ENCODE measurements at regions not wholly inside any gene's neighbourhood (a gene's known extent, or its start where the extent isn't known, plus 50 kb on each side); places are given as distances from the start of the nearest gene placed in this dataset.

DNA sequence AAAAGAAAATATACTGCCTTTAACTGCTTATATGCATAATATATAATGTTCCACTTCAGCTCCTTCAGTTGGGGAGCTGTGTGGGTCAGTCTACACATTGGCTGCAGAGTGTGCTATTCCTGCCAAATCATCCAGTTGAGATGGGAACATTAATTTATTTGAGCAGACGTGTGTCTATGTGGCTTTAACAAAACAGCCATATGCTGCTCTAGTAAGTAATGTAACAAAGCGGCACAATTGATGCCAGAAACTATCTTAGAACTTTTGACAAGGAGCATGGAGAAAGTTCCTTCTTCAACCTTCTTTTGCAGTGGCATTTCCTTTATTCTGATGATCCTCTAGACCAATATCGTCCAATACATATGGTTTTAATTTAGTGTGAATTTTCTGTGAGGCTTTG, 285.9 kb upstream of the C1orf87 start:
- no peaks in the 10 kb centered on the region for H3K36me3 ChIP-seq (ENCODE audit: control insufficient read depth in 2 of 3, insufficient read depth in 3 of 3, low read length in 3 of 3)
- intact Hi-C loops (cut with DNase I): no loop called here
- no peak overlapping the region for H3K9ac ChIP-seq (ENCODE audit: low read length in 3 of 3)
- no peaks in the 10 kb centered on the region for H3K27me3 ChIP-seq (ENCODE audit: control insufficient read depth, insufficient read depth, low read length)
- H3K4me3 ChIP-seq (ENCODE audit: low read length in 3 of 3): no peak overlapping the region
- TF ChIP-seq, protein P1, sequence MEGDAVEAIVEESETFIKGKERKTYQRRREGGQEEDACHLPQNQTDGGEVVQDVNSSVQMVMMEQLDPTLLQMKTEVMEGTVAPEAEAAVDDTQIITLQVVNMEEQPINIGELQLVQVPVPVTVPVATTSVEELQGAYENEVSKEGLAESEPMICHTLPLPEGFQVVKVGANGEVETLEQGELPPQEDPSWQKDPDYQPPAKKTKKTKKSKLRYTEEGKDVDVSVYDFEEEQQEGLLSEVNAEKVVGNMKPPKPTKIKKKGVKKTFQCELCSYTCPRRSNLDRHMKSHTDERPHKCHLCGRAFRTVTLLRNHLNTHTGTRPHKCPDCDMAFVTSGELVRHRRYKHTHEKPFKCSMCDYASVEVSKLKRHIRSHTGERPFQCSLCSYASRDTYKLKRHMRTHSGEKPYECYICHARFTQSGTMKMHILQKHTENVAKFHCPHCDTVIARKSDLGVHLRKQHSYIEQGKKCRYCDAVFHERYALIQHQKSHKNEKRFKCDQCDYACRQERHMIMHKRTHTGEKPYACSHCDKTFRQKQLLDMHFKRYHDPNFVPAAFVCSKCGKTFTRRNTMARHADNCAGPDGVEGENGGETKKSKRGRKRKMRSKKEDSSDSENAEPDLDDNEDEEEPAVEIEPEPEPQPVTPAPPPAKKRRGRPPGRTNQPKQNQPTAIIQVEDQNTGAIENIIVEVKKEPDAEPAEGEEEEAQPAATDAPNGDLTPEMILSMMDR (IDR thresholded peaks at IDR 0.05; ENCODE audit: borderline replicate concordance, extremely low read depth, insufficient read depth): no peak
- no peaks in the 10 kb centered on the region for H3K4me1 ChIP-seq (ENCODE audit: control insufficient read depth in 2 of 3, insufficient read depth in 2 of 3, low read depth in 1 of 3, low read length in 3 of 3)
- DNase-seq (no peak), FAIRE-seq (no peak)
- H3K27ac ChIP-seq (ENCODE audit: low read depth in 2 of 2, low read length in 2 of 2): no peak overlapping the region
- H3K9me3 ChIP-seq (ENCODE audit: control insufficient read depth in 2 of 3, insufficient read depth in 1 of 3, low read length in 3 of 3): no peaks in the 10 kb centered on the region

GRCh38 chr1:60350531-60350930, 277.0 kb upstream of the C1orf87 start:
- H3K9me3 ChIP-seq (ENCODE audit: control insufficient read depth in 2 of 3, insufficient read depth in 1 of 3, low read length in 3 of 3): no peaks in the 10 kb centered on the region
- FAIRE-seq (no peak), DNase-seq (no peak)
- H3K4me1 ChIP-seq (ENCODE audit: control insufficient read depth in 2 of 3, insufficient read depth in 2 of 3, low read depth in 1 of 3, low read length in 3 of 3): no peaks in the 10 kb centered on the region
- H3K27ac ChIP-seq (ENCODE audit: low read depth in 2 of 2, low read length in 2 of 2): no peak overlapping the region
- H3K9ac ChIP-seq (ENCODE audit: low read length in 3 of 3): no peak overlapping the region
- no peak overlapping the region for H3K4me3 ChIP-seq (ENCODE audit: low read length in 3 of 3)
- intact Hi-C loops (cut with DNase I): no loop called here
- H3K36me3 ChIP-seq (ENCODE audit: control insufficient read depth in 2 of 3, insufficient read depth in 3 of 3, low read length in 3 of 3): no peaks in the 10 kb centered on the region
- H3K27me3 ChIP-seq (ENCODE audit: control insufficient read depth, insufficient read depth, low read length): no peaks in the 10 kb centered on the region
- TF ChIP-seq, protein P1 (IDR thresholded peaks at IDR 0.05; ENCODE audit: borderline replicate concordance, extremely low read depth, insufficient read depth): no peak

DNA sequence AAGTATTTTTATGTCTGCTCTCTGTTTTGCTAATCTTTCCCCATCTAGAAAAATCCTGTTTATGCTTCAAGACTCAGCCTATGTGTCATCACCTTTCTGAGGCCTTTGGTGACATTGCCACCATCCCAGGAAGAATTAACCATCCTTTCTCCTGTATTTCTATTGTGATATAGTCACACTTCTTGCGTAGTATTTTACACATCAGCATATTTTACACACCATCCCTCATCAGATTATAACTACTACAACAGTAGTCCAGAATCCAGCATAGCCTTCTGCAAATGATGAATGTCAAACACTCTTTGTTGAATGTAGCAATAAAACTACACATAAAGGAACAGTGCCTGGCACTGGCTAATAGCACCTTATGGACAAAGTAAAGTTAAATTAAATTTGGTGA, 275.3 kb upstream of the C1orf87 start:
- H3K27ac ChIP-seq (ENCODE audit: low read depth in 2 of 2, low read length in 2 of 2): no peak overlapping the region
- H3K27me3 ChIP-seq (ENCODE audit: control insufficient read depth, insufficient read depth, low read length): no peaks in the 10 kb centered on the region
- no peak for DNase-seq
- no peak overlapping the region for H3K4me3 ChIP-seq (ENCODE audit: low read length in 3 of 3)
- H3K4me1 ChIP-seq (ENCODE audit: control insufficient read depth in 2 of 3, insufficient read depth in 2 of 3, low read depth in 1 of 3, low read length in 3 of 3): no peaks in the 10 kb centered on the region
- H3K9me3 ChIP-seq (ENCODE audit: control insufficient read depth in 2 of 3, insufficient read depth in 1 of 3, low read length in 3 of 3): no peaks in the 10 kb centered on the region
- H3K9ac ChIP-seq (ENCODE audit: low read length in 3 of 3): no peak overlapping the region
- FAIRE-seq: no peak
- no peaks in the 10 kb centered on the region for H3K36me3 ChIP-seq (ENCODE audit: control insufficient read depth in 2 of 3, insufficient read depth in 3 of 3, low read length in 3 of 3)
- intact Hi-C loops (cut with DNase I): no loop called here
- TF ChIP-seq, protein P1 (IDR thresholded peaks at IDR 0.05; ENCODE audit: borderline replicate concordance, extremely low read depth, insufficient read depth): no peak

DNA sequence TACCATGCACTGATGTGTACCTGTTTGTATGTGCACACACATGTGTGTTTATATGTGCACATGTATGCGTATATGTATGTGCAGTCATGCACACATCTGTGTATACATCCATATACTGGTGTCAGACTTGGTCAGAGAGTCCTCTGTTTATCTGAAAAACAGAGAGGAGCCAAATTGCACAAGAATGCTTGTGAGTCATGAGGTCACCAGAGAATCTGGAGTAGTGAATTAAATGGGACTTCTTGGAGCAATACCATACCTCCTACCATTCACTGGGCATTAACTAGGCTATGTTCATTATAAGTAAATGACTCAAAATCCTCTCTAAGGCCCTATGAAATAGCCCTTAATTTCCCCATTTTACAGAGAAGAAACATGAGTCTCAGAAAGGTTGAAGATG, 272.1 kb upstream of the C1orf87 start:
- no peak overlapping the region for H3K4me3 ChIP-seq (ENCODE audit: low read length in 3 of 3)
- H3K36me3 ChIP-seq (ENCODE audit: control insufficient read depth in 2 of 3, insufficient read depth in 3 of 3, low read length in 3 of 3): no peaks in the 10 kb centered on the region
- no peaks in the 10 kb centered on the region for H3K27me3 ChIP-seq (ENCODE audit: control insufficient read depth, insufficient read depth, low read length)
- H3K9ac ChIP-seq (ENCODE audit: low read length in 3 of 3): no peak overlapping the region
- TF ChIP-seq, protein P1 (IDR thresholded peaks at IDR 0.05; ENCODE audit: borderline replicate concordance, extremely low read depth, insufficient read depth): no peak
- DNase-seq (no peak), FAIRE-seq (no peak)
- no peaks in the 10 kb centered on the region for H3K9me3 ChIP-seq (ENCODE audit: control insufficient read depth in 2 of 3, insufficient read depth in 1 of 3, low read length in 3 of 3)
- intact Hi-C loops (cut with DNase I): no loop called here
- H3K4me1 ChIP-seq (ENCODE audit: control insufficient read depth in 2 of 3, insufficient read depth in 2 of 3, low read depth in 1 of 3, low read length in 3 of 3): no peaks in the 10 kb centered on the region
- no peak overlapping the region for H3K27ac ChIP-seq (ENCODE audit: low read depth in 2 of 2, low read length in 2 of 2)
